H1 (cell line): ENCODE measurements at regions not wholly inside any gene's neighbourhood (a gene's known extent, or its start where the extent isn't known, plus 50 kb on each side); places are given as distances from the start of the nearest gene placed in this dataset.

Source experiments
- CHD2 ChIP-seq: IDR thresholded peaks from 2 replicates; pipeline ENCODE4 v1.6.1; 2012; ENCODE audit warnings: low read length, improper control_type of control experiment
- MAFK ChIP-seq: IDR thresholded peaks from 2 replicates; pipeline ENCODE4 v1.6.1; 2012; ENCODE audit warnings: low read depth, mild to moderate bottlenecking, improper control_type of control experiment, low read length
- NRF1 ChIP-seq: IDR thresholded peaks from 2 replicates; pipeline ENCODE4 v1.6.1; 2011; ENCODE audit warnings: mild to moderate bottlenecking, low read depth, low read length, improper control_type of control experiment
- POU5F1 ChIP-seq: IDR thresholded peaks from 2 replicates; pipeline ENCODE4 v1.6.1; 2011; ENCODE audit warnings: low read depth, mild to moderate bottlenecking, low read length, moderate library complexity

GRCh38 chr16:49923411-49923810 is 67.5 kb upstream of the ZNF423 start (continued):
- no peak for TF ChIP-seq POU5F1
- TF ChIP-seq MAFK, result no peak
- TF ChIP-seq CHD2, result no peak
- no peak for TF ChIP-seq NRF1
